Parathyroid adenoma (tissue), 2 donors: ENCODE measurements at regions not wholly inside any gene's neighbourhood (a gene's known extent, or its start where the extent isn't known, plus 50 kb on each side); places are given as distances from the start of the nearest gene placed in this dataset.

Experiments
- H2AFZ ChIP-seq: fragments of 300-600 bp; sonication (generic); one replicate; pipeline ENCODE4 v1.7.0; 2017; ENCODE audit warnings: antibody characterized with exemption, mild to moderate bottlenecking
- H3K27ac ChIP-seq: fragments of 300-600 bp; sonication (generic); one replicate; pipeline ENCODE4 v1.7.0; 2017
- H3K27me3 ChIP-seq: fragments of 300-600 bp; sonication (generic); one replicate; pipeline ENCODE4 v1.7.0; 2017; ENCODE audit warnings: low read length; ENCODE audit not compliant: control insufficient read depth, insufficient read depth
- H3K36me3 ChIP-seq: fragments of 300-600 bp; sonication (generic); one replicate; pipeline ENCODE4 v1.7.0; 2017; ENCODE audit warnings: low read length; ENCODE audit not compliant: control insufficient read depth, insufficient read depth
- H3K4me1 ChIP-seq: fragments of 300-600 bp; sonication (generic); one replicate; pipeline ENCODE4 v1.7.0; 2017; ENCODE audit warnings: control low read depth
- H3K4me2 ChIP-seq: fragments of 300-600 bp; sonication (generic); one replicate; pipeline ENCODE4 v1.7.0; 2017; ENCODE audit warnings: low read length
- H3K4me3 ChIP-seq: fragments of 300-600 bp; sonication (generic); one replicate; pipeline ENCODE4 v1.7.0; 2017; ENCODE audit warnings: low read depth, low read length
- H3K79me2 ChIP-seq: fragments of 300-600 bp; sonication (generic); one replicate; pipeline ENCODE4 v1.7.0; 2017; ENCODE audit warnings: control low read depth
- H3K9ac ChIP-seq: fragments of 300-600 bp; sonication (generic); one replicate; pipeline ENCODE4 v1.7.0; 2017; ENCODE audit warnings: mild to moderate bottlenecking
- H3K9me3 ChIP-seq: fragments of 300-600 bp; sonication (generic); one replicate; pipeline ENCODE4 v1.7.0; 2017; ENCODE audit warnings: low read length; ENCODE audit not compliant: control insufficient read depth
- CTCF ChIP-seq: fragments of 300-600 bp; sonication (generic); IDR thresholded peaks from one replicate; pipeline ENCODE4 v1.7.0; 2017; ENCODE audit warnings: antibody characterized with exemption, mild to moderate bottlenecking
- donor health status: primary hyperparathyroidism.

- Histone ChIP-seq H3K27me3 (no peaks in the 10 kb centered on the region), H3K4me2 (no peak overlapping the region), H3K9me3 (no peaks in the 10 kb centered on the region), H3K4me1 (no peaks in the 10 kb centered on the region), H3K79me2 (no peaks in the 10 kb centered on the region), H3K36me3 (no peaks in the 10 kb centered on the region), H3K4me3 (no peak overlapping the region), H3K9ac (no peak overlapping the region), H3K27ac (no peak overlapping the region), H2AFZ (no peak overlapping the region)
- TF ChIP-seq CTCF = no peak
These were observed 217.1 kb upstream of the ZMIZ1 start for GRCh38 chr10:78851647-78852046.

GRCh38 chr10:78852466-78853240 lies 216.1 kb upstream of the ZMIZ1 start:
- Histone ChIP-seq H3K4me2 (no peak overlapping the region), H3K79me2 (no peaks in the 10 kb centered on the region), H3K9ac (no peak overlapping the region), H3K9me3 (no peaks in the 10 kb centered on the region), H3K4me3 (no peak overlapping the region), H2AFZ (no peak overlapping the region), H3K27ac (no peak overlapping the region), H3K36me3 (no peaks in the 10 kb centered on the region), H3K27me3 (no peaks in the 10 kb centered on the region), H3K4me1 (no peaks in the 10 kb centered on the region)
- TF ChIP-seq CTCF = peak; percentile 19

GRCh38 chr10:78853864-78854263 lies 214.9 kb upstream of the ZMIZ1 start:
- H3K4me1 ChIP-seq = no peaks in the 10 kb centered on the region
- no peak overlapping the region for H3K27ac ChIP-seq
- H3K9me3 ChIP-seq = no peaks in the 10 kb centered on the region
- no peak overlapping the region for H3K4me3 ChIP-seq
- no peaks in the 10 kb centered on the region for H3K27me3 ChIP-seq
- no peaks in the 10 kb centered on the region for H3K79me2 ChIP-seq
- no peak for TF ChIP-seq CTCF
- no peaks in the 10 kb centered on the region for H3K36me3 ChIP-seq
- H2AFZ ChIP-seq = no peak overlapping the region
- H3K9ac ChIP-seq = no peak overlapping the region
- H3K4me2 ChIP-seq = no peak overlapping the region

- Histone ChIP-seq H3K79me2 (no peaks in the 10 kb centered on the region), H3K4me3 (no peak overlapping the region), H3K27ac (no peak overlapping the region), H3K4me1 (no peaks in the 10 kb centered on the region), H3K36me3 (no peaks in the 10 kb centered on the region), H2AFZ (no peak overlapping the region), H3K9me3 (no peaks in the 10 kb centered on the region), H3K4me2 (no peak overlapping the region), H3K9ac (no peak overlapping the region), H3K27me3 (no peaks in the 10 kb centered on the region)
- no peak for TF ChIP-seq CTCF
These were observed 212.3 kb upstream of the ZMIZ1 start for GRCh38 chr10:78856421-78856820.

GRCh38 chr10:78857193-78857592 lies 211.6 kb upstream of the ZMIZ1 start:
- Histone ChIP-seq H3K27ac (no peak overlapping the region), H2AFZ (no peak overlapping the region), H3K36me3 (no peaks in the 10 kb centered on the region), H3K9me3 (no peaks in the 10 kb centered on the region), H3K4me2 (no peak overlapping the region), H3K9ac (no peak overlapping the region), H3K79me2 (no peaks in the 10 kb centered on the region), H3K4me1 (no peaks in the 10 kb centered on the region), H3K4me3 (no peak overlapping the region), H3K27me3 (no peaks in the 10 kb centered on the region)
- TF ChIP-seq CTCF = no peak
